ENCODE measurements at regions not wholly inside any gene's neighbourhood (a gene's known extent, or its start where the extent isn't known, plus 50 kb on each side); places are given as distances from the start of the nearest gene placed in this dataset.

GRCh38 chr2:105489168-105489878 is 90.5 kb upstream of the FHL2 start:
- peaks cover 14% of the 10 kb centered on the region for H3K4me1 ChIP-seq (ENCODE audit: insufficient read depth)
- H3K9ac ChIP-seq, result no peak overlapping the region
- no peaks in the 10 kb centered on the region for H4K20me1 ChIP-seq (ENCODE audit: insufficient read depth)
- no peak overlapping the region for H3K4me2 ChIP-seq (ENCODE audit: unreplicated experiment)
- in situ Hi-C loops (cut with MboI), result no loop called here
- H3K9me2 ChIP-seq (ENCODE audit: insufficient read depth), result no peaks in the 10 kb centered on the region
- H3K79me2 ChIP-seq (ENCODE audit: insufficient read depth), result no peaks in the 10 kb centered on the region
- no peak for TF ChIP-seq EZH2phosphoT487 (IDR thresholded peaks at IDR 0.05; ENCODE audit: insufficient read depth, low read depth)
- TF ChIP-seq EZH2 (IDR thresholded peaks at IDR 0.05; ENCODE audit: insufficient read depth, poor library complexity, severe bottlenecking), result no peak
- 43 to 61% methylated on average over 3 of the region's 3 CpGs for WGBS, 2 experiments (ENCODE audit: low coverage in 1 of 2, low lambda C conversion rate in 2 of 2, missing lambda C conversion rate in 2 of 2)
- no peak overlapping the region for H3K27ac ChIP-seq
- no peak overlapping the region for H3K4me3 ChIP-seq
- H3K36me3 ChIP-seq (ENCODE audit: low read depth), result no peaks in the 10 kb centered on the region
- peaks cover 6% of the 10 kb centered on the region for H3K9me3 ChIP-seq (ENCODE audit: low read depth)
- no peak for DNase-seq
- no peaks in the 10 kb centered on the region for H3K27me3 ChIP-seq (replicated peaks; ENCODE audit: insufficient read depth)
- peaks cover 10% of the 10 kb centered on the region; the same call in 1 of the 2 replicates for H3F3A ChIP-seq (ENCODE audit: insufficient read depth)
- H2AFZ ChIP-seq, result no peak overlapping the region

GRCh38 chr2:105488285-105488684 is 89.4 kb upstream of the FHL2 start:
- H3K27ac ChIP-seq, result no peak overlapping the region

GRCh38 chr2:105487142-105488069 is 88.6 kb upstream of the FHL2 start:
- 64 to 65% methylated on average over 21 of the region's 21 CpGs for WGBS, 2 experiments (ENCODE audit: low coverage in 1 of 2, low lambda C conversion rate in 2 of 2, missing lambda C conversion rate in 2 of 2)
- no peaks in the 10 kb centered on the region for H3K9me3 ChIP-seq (ENCODE audit: low read depth)
- in situ Hi-C loops (cut with MboI), result no loop called here
- peak overlapping the region; percentile 54 for H3K4me2 ChIP-seq (ENCODE audit: unreplicated experiment)
- H3F3A ChIP-seq (ENCODE audit: insufficient read depth), result peaks cover 10% of the 10 kb centered on the region; the same call in 1 of the 2 replicates
- H3K9me2 ChIP-seq (ENCODE audit: insufficient read depth), result no peaks in the 10 kb centered on the region
- peak overlapping the region; percentile 40 for H3K27ac ChIP-seq
- H3K9ac ChIP-seq, result no peak overlapping the region
- DNase-seq, result peak; percentile 69
- peaks cover 14% of the 10 kb centered on the region for H3K4me1 ChIP-seq (ENCODE audit: insufficient read depth)
- H2AFZ ChIP-seq, result no peak overlapping the region
- no peak overlapping the region for H3K4me3 ChIP-seq
- H4K20me1 ChIP-seq (ENCODE audit: insufficient read depth), result no peaks in the 10 kb centered on the region
- H3K27me3 ChIP-seq (replicated peaks; ENCODE audit: insufficient read depth), result no peaks in the 10 kb centered on the region
- no peaks in the 10 kb centered on the region for H3K79me2 ChIP-seq (ENCODE audit: insufficient read depth)
- TF ChIP-seq EZH2 (IDR thresholded peaks at IDR 0.05; ENCODE audit: insufficient read depth, poor library complexity, severe bottlenecking) (no peak), EZH2phosphoT487 (IDR thresholded peaks at IDR 0.05; ENCODE audit: insufficient read depth, low read depth) (0 out of 2 replicates have a peak, but pooled peaks have one; percentile 47)
- H3K36me3 ChIP-seq (ENCODE audit: low read depth), result no peaks in the 10 kb centered on the region

More at GRCh38 chr2:105488285-105488684, 89.4 kb upstream of the FHL2 start:
- Histone ChIP-seq H2AFZ (no peak overlapping the region), H3K4me3 (no peak overlapping the region), H3K4me1 (ENCODE audit: insufficient read depth) (peaks cover 14% of the 10 kb centered on the region), H3K79me2 (ENCODE audit: insufficient read depth) (no peaks in the 10 kb centered on the region), H4K20me1 (ENCODE audit: insufficient read depth) (no peaks in the 10 kb centered on the region), H3K9me2 (ENCODE audit: insufficient read depth) (no peaks in the 10 kb centered on the region), H3K4me2 (ENCODE audit: unreplicated experiment) (no peak overlapping the region), H3K9me3 (ENCODE audit: low read depth) (peaks cover 6% of the 10 kb centered on the region), H3K9ac (no peak overlapping the region), H3F3A (ENCODE audit: insufficient read depth) (peaks cover 10% of the 10 kb centered on the region; the same call in 1 of the 2 replicates), H3K27me3 (replicated peaks; ENCODE audit: insufficient read depth) (no peaks in the 10 kb centered on the region), H3K36me3 (ENCODE audit: low read depth) (no peaks in the 10 kb centered on the region)
- 84 to 89% methylated on average over 8 of the region's 8 CpGs for WGBS, 2 experiments (ENCODE audit: low coverage in 1 of 2, low lambda C conversion rate in 2 of 2, missing lambda C conversion rate in 2 of 2)
- no peak for TF ChIP-seq EZH2phosphoT487 (IDR thresholded peaks at IDR 0.05; ENCODE audit: insufficient read depth, low read depth)
- TF ChIP-seq EZH2 (IDR thresholded peaks at IDR 0.05; ENCODE audit: insufficient read depth, poor library complexity, severe bottlenecking), result no peak
- in situ Hi-C loops (cut with MboI), result no loop called here
- no peak for DNase-seq

GRCh38 chr2:105486762-105487141 is 87.9 kb upstream of the FHL2 start:
- Histone ChIP-seq H3K4me3 (no peak overlapping the region), H2AFZ (no peak overlapping the region), H3K4me1 (ENCODE audit: insufficient read depth) (peaks cover 14% of the 10 kb centered on the region), H3K27ac (peak overlapping the region; percentile 40), H3K79me2 (ENCODE audit: insufficient read depth) (no peaks in the 10 kb centered on the region), H4K20me1 (ENCODE audit: insufficient read depth) (no peaks in the 10 kb centered on the region), H3K4me2 (ENCODE audit: unreplicated experiment) (peak overlapping the region; percentile 54), H3K9ac (no peak overlapping the region), H3K9me3 (ENCODE audit: low read depth) (no peaks in the 10 kb centered on the region), H3K9me2 (ENCODE audit: insufficient read depth) (no peaks in the 10 kb centered on the region), H3K27me3 (replicated peaks; ENCODE audit: insufficient read depth) (no peaks in the 10 kb centered on the region), H3K36me3 (ENCODE audit: low read depth) (no peaks in the 10 kb centered on the region), H3F3A (ENCODE audit: insufficient read depth) (peaks cover 10% of the 10 kb centered on the region; the same call in 1 of the 2 replicates)
- TF ChIP-seq EZH2phosphoT487 (IDR thresholded peaks at IDR 0.05; ENCODE audit: insufficient read depth, low read depth), result no peak
- no peak for TF ChIP-seq EZH2 (IDR thresholded peaks at IDR 0.05; ENCODE audit: insufficient read depth, poor library complexity, severe bottlenecking)
- WGBS, 2 experiments (ENCODE audit: low coverage in 1 of 2, low lambda C conversion rate in 2 of 2, missing lambda C conversion rate in 2 of 2), result 62 to 66% methylated on average over 3 of the region's 3 CpGs
- DNase-seq, result no peak
- in situ Hi-C loops (cut with MboI), result no loop called here
